Lower leg skin (tissue), 3 donors: ENCODE measurements at regions not wholly inside any gene's neighbourhood (a gene's known extent, or its start where the extent isn't known, plus 50 kb on each side); places are given as distances from the start of the nearest gene placed in this dataset.

ENCODE experiments used
- POLR2A ChIP-seq, 2 donors: fragments of 450-650 bp; IDR thresholded peaks; one replicate each; pipeline ENCODE4 v1.6.1; 2016 to 2017; ENCODE audit warnings: antibody characterized with exemption in 2 of 2, mild to moderate bottlenecking in 1 of 2, moderate library complexity in 1 of 2
- TF ChIP-seq, protein P1 (sequence below), 3 donors: fragments of 450-650 bp; IDR thresholded peaks; one replicate each; pipeline ENCODE4 v1.5.1; 2016; ENCODE audit warnings: antibody characterized with exemption in 3 of 3, mild to moderate bottlenecking in 3 of 3, moderate library complexity in 2 of 3

DNA sequence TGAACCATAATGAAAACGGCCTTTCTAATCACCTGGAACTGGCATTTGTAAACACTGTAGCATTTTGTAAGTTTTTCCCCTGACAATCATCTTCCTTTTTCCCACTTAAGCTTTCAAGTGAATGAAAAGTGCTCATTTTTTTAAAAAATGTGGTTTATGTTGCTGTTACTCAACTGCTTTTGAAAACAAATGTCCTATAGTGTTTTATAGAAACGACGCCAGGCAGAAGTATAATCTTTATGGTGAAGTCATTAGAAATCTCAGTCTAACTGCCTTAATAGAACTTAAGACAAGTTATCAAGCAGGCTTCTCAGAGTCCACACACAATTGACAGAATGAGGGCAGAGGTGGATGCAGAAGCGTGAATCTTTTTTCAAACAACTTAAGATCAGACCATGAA, 442.3 kb downstream of the KLF12 start:
- TF ChIP-seq, protein P1, sequence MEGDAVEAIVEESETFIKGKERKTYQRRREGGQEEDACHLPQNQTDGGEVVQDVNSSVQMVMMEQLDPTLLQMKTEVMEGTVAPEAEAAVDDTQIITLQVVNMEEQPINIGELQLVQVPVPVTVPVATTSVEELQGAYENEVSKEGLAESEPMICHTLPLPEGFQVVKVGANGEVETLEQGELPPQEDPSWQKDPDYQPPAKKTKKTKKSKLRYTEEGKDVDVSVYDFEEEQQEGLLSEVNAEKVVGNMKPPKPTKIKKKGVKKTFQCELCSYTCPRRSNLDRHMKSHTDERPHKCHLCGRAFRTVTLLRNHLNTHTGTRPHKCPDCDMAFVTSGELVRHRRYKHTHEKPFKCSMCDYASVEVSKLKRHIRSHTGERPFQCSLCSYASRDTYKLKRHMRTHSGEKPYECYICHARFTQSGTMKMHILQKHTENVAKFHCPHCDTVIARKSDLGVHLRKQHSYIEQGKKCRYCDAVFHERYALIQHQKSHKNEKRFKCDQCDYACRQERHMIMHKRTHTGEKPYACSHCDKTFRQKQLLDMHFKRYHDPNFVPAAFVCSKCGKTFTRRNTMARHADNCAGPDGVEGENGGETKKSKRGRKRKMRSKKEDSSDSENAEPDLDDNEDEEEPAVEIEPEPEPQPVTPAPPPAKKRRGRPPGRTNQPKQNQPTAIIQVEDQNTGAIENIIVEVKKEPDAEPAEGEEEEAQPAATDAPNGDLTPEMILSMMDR (IDR thresholded peaks at IDR 0.05) = no peak
- no peak for TF ChIP-seq POLR2A (IDR thresholded peaks at IDR 0.05)
